ENCODE measurements at regions not wholly inside any gene's neighbourhood (a gene's known extent, or its start where the extent isn't known, plus 50 kb on each side); places are given as distances from the start of the nearest gene placed in this dataset.

DNA sequence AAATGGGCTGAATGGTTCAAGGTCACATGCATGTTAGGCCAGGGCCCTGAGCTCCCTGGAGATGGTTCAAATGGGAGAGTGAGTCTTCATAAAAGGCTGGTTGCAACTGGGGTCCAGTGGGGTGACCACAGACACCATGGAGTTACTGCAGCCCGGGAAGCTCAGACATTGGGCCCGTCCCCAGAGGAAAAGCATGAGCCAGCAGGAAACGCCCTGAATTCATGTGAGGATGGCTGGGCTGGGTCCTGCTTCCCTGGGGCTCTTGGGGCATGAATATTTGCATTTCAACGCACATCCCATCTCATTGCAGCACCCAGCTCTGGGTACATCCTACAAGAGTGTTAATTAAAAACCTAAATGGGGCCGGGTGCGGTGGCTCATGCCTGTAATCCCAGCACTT is 549.0 kb downstream of the TCERG1L start:
- Histone ChIP-seq H3K27me3 (replicated peaks; ENCODE audit: control insufficient read depth, insufficient read depth, low read length) (no peaks in the 10 kb centered on the region), H3K36me3 (ENCODE audit: control insufficient read depth, insufficient read depth, low read length) (no peaks in the 10 kb centered on the region), H3K4me3 (replicated peaks; ENCODE audit: low read depth, low read length) (no peak overlapping the region)
- TF ChIP-seq, protein P1, sequence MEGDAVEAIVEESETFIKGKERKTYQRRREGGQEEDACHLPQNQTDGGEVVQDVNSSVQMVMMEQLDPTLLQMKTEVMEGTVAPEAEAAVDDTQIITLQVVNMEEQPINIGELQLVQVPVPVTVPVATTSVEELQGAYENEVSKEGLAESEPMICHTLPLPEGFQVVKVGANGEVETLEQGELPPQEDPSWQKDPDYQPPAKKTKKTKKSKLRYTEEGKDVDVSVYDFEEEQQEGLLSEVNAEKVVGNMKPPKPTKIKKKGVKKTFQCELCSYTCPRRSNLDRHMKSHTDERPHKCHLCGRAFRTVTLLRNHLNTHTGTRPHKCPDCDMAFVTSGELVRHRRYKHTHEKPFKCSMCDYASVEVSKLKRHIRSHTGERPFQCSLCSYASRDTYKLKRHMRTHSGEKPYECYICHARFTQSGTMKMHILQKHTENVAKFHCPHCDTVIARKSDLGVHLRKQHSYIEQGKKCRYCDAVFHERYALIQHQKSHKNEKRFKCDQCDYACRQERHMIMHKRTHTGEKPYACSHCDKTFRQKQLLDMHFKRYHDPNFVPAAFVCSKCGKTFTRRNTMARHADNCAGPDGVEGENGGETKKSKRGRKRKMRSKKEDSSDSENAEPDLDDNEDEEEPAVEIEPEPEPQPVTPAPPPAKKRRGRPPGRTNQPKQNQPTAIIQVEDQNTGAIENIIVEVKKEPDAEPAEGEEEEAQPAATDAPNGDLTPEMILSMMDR (IDR thresholded peaks at IDR 0.05; ENCODE audit: insufficient read depth, low read length, poor library complexity, severe bottlenecking): no peak
- DNase-seq (ENCODE audit: extremely low read depth, insufficient read length): no peak

DNA sequence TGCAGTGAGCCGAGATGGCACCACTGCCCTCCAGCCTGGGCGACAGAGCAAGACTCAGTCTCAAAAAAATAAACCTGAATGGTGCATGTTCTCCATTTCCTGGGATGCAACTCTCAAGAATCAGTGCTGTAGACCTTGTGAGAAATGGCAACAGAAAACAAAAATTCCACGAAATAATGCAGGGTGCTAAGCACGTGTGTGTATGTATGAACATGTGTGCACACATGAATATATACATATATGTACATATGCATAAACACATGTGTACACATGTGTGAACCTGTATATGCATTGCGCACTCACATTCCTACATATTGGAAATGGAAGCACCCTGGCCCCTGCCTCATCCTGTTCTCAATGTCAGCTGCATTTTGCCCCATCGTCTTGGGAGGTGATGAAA is 548.5 kb downstream of the TCERG1L start:
- Histone ChIP-seq H3K27me3 (replicated peaks; ENCODE audit: control insufficient read depth, insufficient read depth, low read length) (no peaks in the 10 kb centered on the region), H3K36me3 (ENCODE audit: control insufficient read depth, insufficient read depth, low read length) (no peaks in the 10 kb centered on the region), H3K4me3 (replicated peaks; ENCODE audit: low read depth, low read length) (no peak overlapping the region)
- TF ChIP-seq, protein P1 (IDR thresholded peaks at IDR 0.05; ENCODE audit: insufficient read depth, low read length, poor library complexity, severe bottlenecking): no peak
- no peak for DNase-seq (ENCODE audit: extremely low read depth, insufficient read length)

GRCh38 chr10:130763491-130763890 is 548.0 kb downstream of the TCERG1L start:
- no peak for DNase-seq (ENCODE audit: extremely low read depth, insufficient read length)
- no peaks in the 10 kb centered on the region for H3K36me3 ChIP-seq (ENCODE audit: control insufficient read depth, insufficient read depth, low read length)
- TF ChIP-seq, protein P1 (IDR thresholded peaks at IDR 0.05; ENCODE audit: insufficient read depth, low read length, poor library complexity, severe bottlenecking): no peak
- H3K4me3 ChIP-seq (replicated peaks; ENCODE audit: low read depth, low read length): no peak overlapping the region
- H3K27me3 ChIP-seq (replicated peaks; ENCODE audit: control insufficient read depth, insufficient read depth, low read length): no peaks in the 10 kb centered on the region

- TF ChIP-seq, protein P1 (IDR thresholded peaks at IDR 0.05; ENCODE audit: insufficient read depth, low read length, poor library complexity, severe bottlenecking): no peak
- DNase-seq (ENCODE audit: extremely low read depth, insufficient read length): no peak
- H3K4me3 ChIP-seq (replicated peaks; ENCODE audit: low read depth, low read length): no peak overlapping the region
- H3K27me3 ChIP-seq (replicated peaks; ENCODE audit: control insufficient read depth, insufficient read depth, low read length): no peaks in the 10 kb centered on the region
- H3K36me3 ChIP-seq (ENCODE audit: control insufficient read depth, insufficient read depth, low read length): no peaks in the 10 kb centered on the region
Measured at GRCh38 chr10:130764651-130765050, 546.9 kb downstream of the TCERG1L start.

GRCh38 chr10:130766071-130766470 is 545.5 kb downstream of the TCERG1L start:
- Histone ChIP-seq H3K27me3 (replicated peaks; ENCODE audit: control insufficient read depth, insufficient read depth, low read length) (no peaks in the 10 kb centered on the region), H3K36me3 (ENCODE audit: control insufficient read depth, insufficient read depth, low read length) (no peaks in the 10 kb centered on the region), H3K4me3 (replicated peaks; ENCODE audit: low read depth, low read length) (no peak overlapping the region)
- TF ChIP-seq, protein P1 (IDR thresholded peaks at IDR 0.05; ENCODE audit: insufficient read depth, low read length, poor library complexity, severe bottlenecking): no peak
- no peak for DNase-seq (ENCODE audit: extremely low read depth, insufficient read length)

DNA sequence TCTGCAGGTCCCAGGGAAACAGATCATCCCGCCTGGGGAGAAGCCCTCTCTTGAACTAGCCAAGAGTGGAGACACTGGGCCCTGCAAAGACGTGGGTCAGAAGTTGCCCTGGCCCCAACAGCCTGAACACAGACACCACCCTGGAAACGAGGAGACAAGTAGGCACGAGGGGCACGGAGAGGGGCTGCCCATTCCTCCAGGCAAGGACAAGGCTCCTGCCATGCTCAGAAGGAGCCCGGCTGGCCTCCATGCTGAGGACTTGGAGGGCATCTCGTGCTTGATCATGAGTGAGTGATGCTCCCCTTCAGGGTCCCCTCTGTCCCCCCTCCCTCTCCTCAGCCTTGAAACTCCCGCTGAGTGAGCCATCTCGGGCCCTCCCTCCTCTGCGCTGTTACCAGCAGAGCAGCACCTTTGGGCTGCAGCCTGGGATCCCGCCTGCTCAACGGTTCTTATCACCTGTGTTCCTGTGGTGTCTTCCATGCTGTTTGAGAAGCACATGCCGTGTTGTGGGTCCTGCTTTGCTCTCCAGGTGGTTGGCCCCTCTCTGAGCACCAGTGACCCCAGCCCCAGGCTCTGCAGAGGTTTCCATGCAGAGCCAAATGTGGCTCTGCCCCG is 544.3 kb downstream of the TCERG1L start:
- Histone ChIP-seq H3K27me3 (replicated peaks; ENCODE audit: control insufficient read depth, insufficient read depth, low read length) (no peaks in the 10 kb centered on the region), H3K4me3 (replicated peaks; ENCODE audit: low read depth, low read length) (no peak overlapping the region), H3K36me3 (ENCODE audit: control insufficient read depth, insufficient read depth, low read length) (no peaks in the 10 kb centered on the region)
- TF ChIP-seq, protein P1 (IDR thresholded peaks at IDR 0.05; ENCODE audit: insufficient read depth, low read length, poor library complexity, severe bottlenecking): no peak
- DNase-seq (ENCODE audit: extremely low read depth, insufficient read length): no peak
